Fibroblast of villous mesenchyme (primary cell): ENCODE measurements at regions not wholly inside any gene's neighbourhood (a gene's known extent, or its start where the extent isn't known, plus 50 kb on each side); places are given as distances from the start of the nearest gene placed in this dataset.

Experiments
- DNase-seq: peaks from one replicate; pipeline ENCODE4 v3.0.0-alpha.2; 2010; ENCODE audit warnings: low read depth
- H3K4me3 ChIP-seq: 2 replicates; pipeline ENCODE4 v1.5.1; 2011; ENCODE audit warnings: low read depth, mild to moderate bottlenecking, low read length
- CTCF ChIP-seq: IDR thresholded peaks from 2 replicates; pipeline ENCODE4 v1.5.1; 2012; ENCODE audit warnings: low read depth, mild to moderate bottlenecking, low read length; ENCODE audit not compliant: insufficient read depth

GRCh38 chr4:111274060-111274459 is 651.2 kb upstream of the PITX2 start:
- no peak overlapping the region for H3K4me3 ChIP-seq
- no peak for TF ChIP-seq CTCF
- DNase-seq: peak; percentile 7

DNA sequence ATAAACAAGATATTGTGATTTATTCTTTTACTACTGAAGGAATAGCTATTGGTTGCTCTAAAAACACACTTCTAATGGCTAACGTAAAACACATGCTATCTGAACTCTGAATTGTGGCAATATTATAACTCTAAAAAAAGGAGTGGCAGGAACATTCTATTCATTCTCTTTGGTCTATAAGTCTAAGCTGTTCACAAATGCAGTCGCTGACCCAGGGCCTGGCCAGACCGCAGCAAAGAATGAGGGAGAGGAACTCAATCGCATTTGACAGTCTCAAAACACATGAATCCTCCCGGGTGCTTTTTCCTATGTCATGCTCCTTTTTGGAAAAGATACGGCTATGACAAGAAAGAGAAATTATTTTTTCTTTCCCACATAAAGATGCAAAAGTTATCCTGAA is 651.6 kb upstream of the PITX2 start:
- no peak overlapping the region for H3K4me3 ChIP-seq

GRCh38 chr4:111281219-111281618 is 658.3 kb upstream of the PITX2 start:
- TF ChIP-seq CTCF: no peak
- no peak for DNase-seq
- H3K4me3 ChIP-seq: no peak overlapping the region

More for the DNA sequence above, 651.6 kb upstream of the PITX2 start:
- no peak for DNase-seq
- TF ChIP-seq CTCF: no peak

GRCh38 chr4:111282035-111282434 is 659.2 kb upstream of the PITX2 start:
- DNase-seq: no peak
- no peak for TF ChIP-seq CTCF
- no peak overlapping the region for H3K4me3 ChIP-seq

DNA sequence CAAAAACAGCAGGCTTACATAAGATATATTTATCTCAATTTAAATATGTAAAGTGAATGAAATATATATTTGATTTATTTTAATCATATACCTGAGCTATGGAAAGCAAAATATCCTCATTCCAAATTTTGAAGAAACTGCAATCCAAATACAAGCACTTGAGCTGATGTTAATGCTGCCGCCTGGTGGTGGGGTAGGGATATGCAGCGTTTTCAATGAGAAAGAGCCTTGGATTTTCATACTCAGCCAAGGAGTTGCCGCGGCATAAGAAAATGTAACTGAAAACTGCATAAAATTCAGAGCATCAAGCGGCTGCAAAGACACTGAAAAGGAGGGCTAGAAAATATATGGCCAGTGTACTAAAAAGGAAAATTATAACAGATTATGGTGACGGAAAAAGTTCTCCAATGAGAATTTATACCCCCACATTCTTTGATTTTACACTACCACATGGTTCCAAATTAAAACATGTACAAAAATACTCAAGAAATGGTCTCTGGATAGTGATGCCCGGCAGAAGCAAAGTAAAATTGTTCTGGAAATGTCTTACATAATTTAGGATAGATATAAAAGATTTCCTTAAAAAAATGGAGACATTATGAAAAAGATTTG is 660.3 kb upstream of the PITX2 start:
- TF ChIP-seq CTCF: peak; percentile 94
- no peak overlapping the region for H3K4me3 ChIP-seq
- DNase-seq: peak; percentile 69

- H3K4me3 ChIP-seq: no peak overlapping the region
- no peak for TF ChIP-seq CTCF
- no peak for DNase-seq
Observed at GRCh38 chr4:111296466-111296865, 673.6 kb upstream of the PITX2 start.

- TF ChIP-seq CTCF: no peak
- no peak for DNase-seq
- H3K4me3 ChIP-seq: no peak overlapping the region
Observed at GRCh38 chr4:111303806-111304205, 680.9 kb upstream of the PITX2 start.
